GM12875 (cell line): ENCODE measurements at regions not wholly inside any gene's neighbourhood (a gene's known extent, or its start where the extent isn't known, plus 50 kb on each side); places are given as distances from the start of the nearest gene placed in this dataset.

Experiments used
- H3K4me3 ChIP-seq: one replicate; pipeline ENCODE4 v1.5.1; 2011; ENCODE audit warnings: low read depth, low read length, control low read depth
- CTCF ChIP-seq: IDR thresholded peaks from 2 replicates; pipeline ENCODE4 v1.5.1; 2011; ENCODE audit warnings: low read depth, mild to moderate bottlenecking, control low read depth, inconsistent platforms, low read length, moderate library complexity, borderline replicate concordance; ENCODE audit not compliant: insufficient read depth

GRCh38 chr7:45972629-45973312 is 51.7 kb upstream of the IGFBP3 start:
- H3K4me3 ChIP-seq, result no peak overlapping the region
- TF ChIP-seq CTCF, result no peak

- no peak for TF ChIP-seq CTCF
- H3K4me3 ChIP-seq, result no peak overlapping the region
Measured at GRCh38 chr7:45971661-45972175, 50.6 kb upstream of the IGFBP3 start.

- no peak overlapping the region for H3K4me3 ChIP-seq
- no peak for TF ChIP-seq CTCF
Measured at GRCh38 chr7:45971171-45971570, 50.1 kb upstream of the IGFBP3 start.
